Loucy (cell line): ENCODE measurements at regions not wholly inside any gene's neighbourhood (a gene's known extent, or its start where the extent isn't known, plus 50 kb on each side); places are given as distances from the start of the nearest gene placed in this dataset.

Experiments
- H2AFZ ChIP-seq: fragments of 200-600 bp; sonication (generic); 2 replicates; pipeline ENCODE4 v1.6.0; 2016; ENCODE audit warnings: antibody characterized with exemption, mild to moderate bottlenecking, low read length, moderate library complexity
- H3F3A ChIP-seq: fragments of 200-600 bp; 2 replicates; pipeline ENCODE4 v1.6.0; 2016; ENCODE audit warnings: antibody characterized with exemption, low read depth, mild to moderate bottlenecking
- H3K27me3 ChIP-seq: fragments of 200-600 bp; sonication (generic); 2 replicates; pipeline ENCODE4 v1.6.1; 2014; ENCODE audit warnings: low read length, mild to moderate bottlenecking; ENCODE audit not compliant: insufficient read depth, poor library complexity, severe bottlenecking
- H3K36me3 ChIP-seq: fragments of 200-600 bp; sonication (generic); 2 replicates; pipeline ENCODE4 v1.6.1; 2016; ENCODE audit warnings: low read length; ENCODE audit not compliant: insufficient read depth
- H3K4me1 ChIP-seq: fragments of 200-600 bp; sonication (generic); 2 replicates; pipeline ENCODE4 v1.5.1; 2014; ENCODE audit warnings: low read length, mild to moderate bottlenecking; ENCODE audit not compliant: insufficient read depth, poor library complexity, severe bottlenecking
- H3K4me2 ChIP-seq: fragments of 200-600 bp; sonication (generic); 2 replicates; pipeline ENCODE4 v1.6.0; 2014; ENCODE audit warnings: antibody characterized with exemption, low read length, low read depth, mild to moderate bottlenecking; ENCODE audit not compliant: poor library complexity, severe bottlenecking
- H3K4me3 ChIP-seq: fragments of 200-600 bp; sonication (generic); 2 replicates; pipeline ENCODE4 v1.5.1; 2014; ENCODE audit warnings: low read length, mild to moderate bottlenecking, mixed read lengths; ENCODE audit not compliant: poor library complexity, severe bottlenecking
- H3K79me2 ChIP-seq: fragments of 200-600 bp; sonication (generic); 2 replicates; pipeline ENCODE4 v1.6.1; 2014; ENCODE audit warnings: low read length; ENCODE audit not compliant: insufficient read depth
- H3K9ac ChIP-seq: fragments of 200-600 bp; sonication (generic); 2 replicates; pipeline ENCODE4 v1.6.0; 2014; ENCODE audit warnings: mild to moderate bottlenecking, low read depth, low read length, moderate library complexity; ENCODE audit not compliant: poor library complexity, severe bottlenecking
- H3K9me2 ChIP-seq: fragments of 200-600 bp; sonication (generic); replicated peaks from 2 replicates; pipeline ENCODE4 v1.6.1; 2016; ENCODE audit warnings: low read depth, low read length, mixed read lengths
- H3K9me3 ChIP-seq: fragments of 200-600 bp; sonication (generic); 2 replicates; pipeline ENCODE4 v1.6.1; 2014; ENCODE audit warnings: mild to moderate bottlenecking, antibody characterized with exemption, low read length, low read depth; ENCODE audit not compliant: insufficient read depth
- H4K20me1 ChIP-seq: fragments of 200-600 bp; sonication (generic); 2 replicates; pipeline ENCODE4 v1.6.0; 2014; ENCODE audit warnings: antibody characterized with exemption, low read length, mild to moderate bottlenecking; ENCODE audit not compliant: insufficient read depth, poor library complexity, severe bottlenecking
- CTCF ChIP-seq: fragments of 200-600 bp; sonication (generic); conservative IDR thresholded peaks from 2 replicates; pipeline ENCODE4 v1.5.1; 2014; ENCODE audit warnings: mild to moderate bottlenecking, antibody characterized with exemption, low read length
- EZH2phosphoT487 ChIP-seq: fragments of 200-600 bp; IDR thresholded peaks from 2 replicates; pipeline ENCODE4 v1.6.1; 2018; ENCODE audit warnings: antibody characterized with exemption, mild to moderate bottlenecking, moderate library complexity, borderline replicate concordance

- Histone ChIP-seq H3K9me3 (no peaks in the 10 kb centered on the region; the same call in 1 of the 2 replicates), H3F3A (no peaks in the 10 kb centered on the region), H3K79me2 (no peaks in the 10 kb centered on the region), H3K4me3 (no peak overlapping the region), H3K36me3 (no peaks in the 10 kb centered on the region), H4K20me1 (no peaks in the 10 kb centered on the region), H3K9ac (no peak overlapping the region), H2AFZ (no peak overlapping the region), H3K27me3 (no peaks in the 10 kb centered on the region), H3K9me2 (no peaks in the 10 kb centered on the region), H3K4me1 (no peaks in the 10 kb centered on the region), H3K4me2 (no peak overlapping the region)
- no peak for TF ChIP-seq CTCF
- TF ChIP-seq EZH2phosphoT487, result no peak
Observed at GRCh38 chr20:63060057-63060991, 53.6 kb upstream of the BHLHE23 start.

- TF ChIP-seq EZH2phosphoT487 (no peak), CTCF (no peak)
- H3K27me3 ChIP-seq, result no peaks in the 10 kb centered on the region
- H2AFZ ChIP-seq, result no peak overlapping the region
- no peaks in the 10 kb centered on the region for H3K4me1 ChIP-seq
- no peak overlapping the region for H3K4me2 ChIP-seq
- H3K9me2 ChIP-seq, result no peaks in the 10 kb centered on the region
- H3K9ac ChIP-seq, result no peak overlapping the region
- no peaks in the 10 kb centered on the region; the same call in 1 of the 2 replicates for H3K9me3 ChIP-seq
- H4K20me1 ChIP-seq, result no peaks in the 10 kb centered on the region
- H3K36me3 ChIP-seq, result no peaks in the 10 kb centered on the region
- no peaks in the 10 kb centered on the region for H3K79me2 ChIP-seq
- no peak overlapping the region for H3K4me3 ChIP-seq
- H3F3A ChIP-seq, result no peaks in the 10 kb centered on the region
Observed at GRCh38 chr20:63059684-63060056, 52.9 kb upstream of the BHLHE23 start.

GRCh38 chr20:63058696-63059335 is 52.1 kb upstream of the BHLHE23 start:
- Histone ChIP-seq H3K9me3 (no peaks in the 10 kb centered on the region; the same call in 1 of the 2 replicates), H3K4me2 (no peak overlapping the region), H3K36me3 (no peaks in the 10 kb centered on the region), H4K20me1 (no peaks in the 10 kb centered on the region), H3K9ac (no peak overlapping the region), H3K79me2 (no peaks in the 10 kb centered on the region), H3K9me2 (no peaks in the 10 kb centered on the region), H2AFZ (no peak overlapping the region), H3F3A (no peaks in the 10 kb centered on the region), H3K4me3 (no peak overlapping the region), H3K4me1 (no peaks in the 10 kb centered on the region), H3K27me3 (no peaks in the 10 kb centered on the region)
- no peak for TF ChIP-seq EZH2phosphoT487
- no peak for TF ChIP-seq CTCF
